Gastrocnemius medialis (tissue), 4 donors: ENCODE measurements at regions not wholly inside any gene's neighbourhood (a gene's known extent, or its start where the extent isn't known, plus 50 kb on each side); places are given as distances from the start of the nearest gene placed in this dataset.

Experiments
- ATAC-seq, 2 donors: fragments of 150-250 bp; one replicate each; pipeline ENCODE4 v1.9.1; 2016
- DNase-seq, 2 donors: peaks; one replicate each; pipeline ENCODE4 v3.0.0-alpha.2; 2019
- H3K27ac ChIP-seq, 4 donors: fragments of 200-600 bp; sonication (generic); 1 replicate in 1 of 4; 2 replicates in 3 of 4; pipeline ENCODE4 v1.5.1; 2016 to 2018; ENCODE audit warnings: mild to moderate bottlenecking in 2 of 4, moderate library complexity in 1 of 4
- H3K27me3 ChIP-seq, 3 donors: fragments of 200-600 bp; sonication (generic) in 2 of 3; 1 replicate in 1 of 3; 2 replicates in 2 of 3; pipeline versions ENCODE4 v1.5.1 to v1.6.0; 2016 to 2019; ENCODE audit warnings: mild to moderate bottlenecking in 1 of 3, moderate library complexity in 1 of 3
- H3K36me3 ChIP-seq, 2 donors: fragments of 200-600 bp; sonication (generic) in 1 of 2; one replicate each; pipeline ENCODE4 v1.5.1; 2017 to 2018
- H3K4me1 ChIP-seq, 2 donors: fragments of 200-600 bp; sonication (generic) in 1 of 2; one replicate each; pipeline ENCODE4 v1.5.1; 2016 to 2017; ENCODE audit warnings: mild to moderate bottlenecking in 2 of 2
- H3K4me3 ChIP-seq, 4 donors: fragments of 200-600 bp; sonication (generic) in 3 of 4; 1 replicate in 1 of 4; 2 replicates in 3 of 4; pipeline ENCODE4 v1.5.1; 2016 to 2019; ENCODE audit warnings: mild to moderate bottlenecking in 2 of 4
- H3K9me3 ChIP-seq, 3 donors: fragments of 200-600 bp; sonication (generic) in 2 of 3; 1 replicate in 1 of 3; 2 replicates in 2 of 3; pipeline ENCODE4 v1.5.1; 2016 to 2019
- POLR2A ChIP-seq, 2 donors: fragments of 450-650 bp; IDR thresholded peaks; one replicate each; pipeline ENCODE4 v1.6.1; 2017; ENCODE audit warnings: antibody characterized with exemption in 2 of 2, mild to moderate bottlenecking in 2 of 2, moderate library complexity in 2 of 2
- in situ Hi-C, 4 donors: fragments of 200-750 bp; cut with MboI; loops; one replicate each; pipeline versions ENCODE4 v1.15.0 to v1.8.0; 2017; ENCODE audit warnings: low sequenced_read_pairs in 4 of 4
- intact Hi-C: fragments of 100-400 bp; cut with DNase I; formaldehyde crosslinking; loops from one replicate; pipeline ENCODE4 v1.15.1; 2023; ENCODE audit warnings: low total_unique reads
- TF ChIP-seq, protein P1 (sequence below), 5 experiments: fragments of 450-650 bp in 3 of 5; fragments of 200-600 bp in 2 of 5; sonication (generic) in 2 of 5; IDR thresholded peaks in 4 of 5; conservative IDR thresholded peaks in 1 of 5; 1 replicate in 4 of 5; 2 replicates in 1 of 5; pipeline ENCODE4 v1.5.1; 2016 to 2019; ENCODE audit warnings: antibody characterized with exemption in 5 of 5, mild to moderate bottlenecking in 3 of 5, moderate library complexity in 3 of 5

DNA sequence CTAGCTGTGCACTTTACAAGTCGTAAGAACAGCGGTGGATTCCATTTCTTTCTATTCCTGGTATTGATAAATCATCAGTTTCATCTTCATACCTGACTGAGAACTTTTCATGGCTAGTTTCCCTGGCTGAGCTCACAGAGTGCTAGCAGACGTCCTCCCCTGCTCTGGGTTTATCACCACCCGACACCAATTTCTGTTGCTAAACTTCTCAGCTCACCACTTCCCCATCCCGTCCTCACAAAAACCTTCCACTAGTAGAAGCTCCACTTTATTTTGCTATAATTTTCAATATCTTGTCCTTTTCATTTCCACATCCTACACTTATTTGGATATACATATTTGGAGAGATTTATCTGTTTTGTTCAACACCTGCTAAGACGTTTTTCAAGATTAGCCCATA, 869.4 kb upstream of the FRG1 start:
- Histone ChIP-seq H3K36me3 (no peaks in the 10 kb centered on the region), H3K27me3 (no peaks in the 10 kb centered on the region), H3K9me3 (no peaks in the 10 kb centered on the region), H3K4me1 (no peaks in the 10 kb centered on the region), H3K27ac (no peak overlapping the region), H3K4me3 (no peak overlapping the region)
- in situ Hi-C loops (no loop called here), intact Hi-C loops (no loop called here)
- DNase-seq: no peak
- no peak for TF ChIP-seq POLR2A (IDR thresholded peaks at IDR 0.05)
- TF ChIP-seq, protein P1, sequence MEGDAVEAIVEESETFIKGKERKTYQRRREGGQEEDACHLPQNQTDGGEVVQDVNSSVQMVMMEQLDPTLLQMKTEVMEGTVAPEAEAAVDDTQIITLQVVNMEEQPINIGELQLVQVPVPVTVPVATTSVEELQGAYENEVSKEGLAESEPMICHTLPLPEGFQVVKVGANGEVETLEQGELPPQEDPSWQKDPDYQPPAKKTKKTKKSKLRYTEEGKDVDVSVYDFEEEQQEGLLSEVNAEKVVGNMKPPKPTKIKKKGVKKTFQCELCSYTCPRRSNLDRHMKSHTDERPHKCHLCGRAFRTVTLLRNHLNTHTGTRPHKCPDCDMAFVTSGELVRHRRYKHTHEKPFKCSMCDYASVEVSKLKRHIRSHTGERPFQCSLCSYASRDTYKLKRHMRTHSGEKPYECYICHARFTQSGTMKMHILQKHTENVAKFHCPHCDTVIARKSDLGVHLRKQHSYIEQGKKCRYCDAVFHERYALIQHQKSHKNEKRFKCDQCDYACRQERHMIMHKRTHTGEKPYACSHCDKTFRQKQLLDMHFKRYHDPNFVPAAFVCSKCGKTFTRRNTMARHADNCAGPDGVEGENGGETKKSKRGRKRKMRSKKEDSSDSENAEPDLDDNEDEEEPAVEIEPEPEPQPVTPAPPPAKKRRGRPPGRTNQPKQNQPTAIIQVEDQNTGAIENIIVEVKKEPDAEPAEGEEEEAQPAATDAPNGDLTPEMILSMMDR (IDR thresholded peaks at IDR 0.05 in 4 of 5, conservative IDR thresholded peaks at IDR 0.05 in 1 of 5): no peak
- no peak for ATAC-seq

DNA sequence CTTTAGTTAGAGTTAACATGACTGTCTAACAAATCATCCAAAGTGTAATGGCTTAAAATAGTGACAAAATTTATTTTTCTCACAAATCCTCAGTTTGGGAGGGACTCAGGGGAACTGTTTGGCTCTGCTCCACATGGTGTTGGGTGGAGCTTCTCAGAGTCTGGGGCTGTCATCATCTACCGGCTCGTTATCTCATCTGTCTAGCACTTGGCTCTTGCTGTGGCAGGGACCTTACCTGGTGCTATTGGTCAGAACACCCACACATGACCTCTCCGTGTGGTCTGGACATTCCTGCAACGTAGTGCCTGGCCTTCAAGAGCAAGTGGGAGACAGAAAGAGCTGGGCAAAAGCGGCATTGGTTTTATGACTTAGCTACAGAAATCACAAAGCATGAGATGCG, 866.9 kb upstream of the FRG1 start:
- Histone ChIP-seq H3K27ac (no peak overlapping the region), H3K27me3 (no peaks in the 10 kb centered on the region), H3K4me3 (no peak overlapping the region), H3K4me1 (no peaks in the 10 kb centered on the region), H3K9me3 (no peaks in the 10 kb centered on the region), H3K36me3 (no peaks in the 10 kb centered on the region)
- intact Hi-C loops: no loop called here
- ATAC-seq: no peak
- no peak for TF ChIP-seq POLR2A (IDR thresholded peaks at IDR 0.05)
- TF ChIP-seq, protein P1 (IDR thresholded peaks at IDR 0.05 in 4 of 5, conservative IDR thresholded peaks at IDR 0.05 in 1 of 5): no peak
- in situ Hi-C loops: no loop called here
- DNase-seq: no peak

DNA sequence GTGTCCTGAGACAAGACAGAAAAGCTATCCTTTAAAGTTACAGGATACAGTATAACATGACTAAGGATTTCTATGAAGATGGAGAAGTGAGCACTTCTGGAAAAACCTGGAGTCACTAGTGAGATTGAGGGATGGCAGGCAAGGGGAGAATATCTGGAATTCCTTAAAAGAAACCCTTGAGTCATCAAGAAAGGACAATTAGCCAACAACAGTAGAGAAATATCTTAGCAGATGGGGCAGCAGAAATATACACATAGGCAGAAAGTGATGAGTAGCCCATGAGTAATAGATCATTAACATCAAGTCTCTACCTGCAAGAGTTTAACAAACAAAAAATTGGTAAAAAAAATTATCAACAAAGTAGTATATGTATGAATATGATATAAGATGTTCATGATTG, 858.8 kb upstream of the FRG1 start:
- no peak for ATAC-seq
- TF ChIP-seq, protein P1 (IDR thresholded peaks at IDR 0.05 in 4 of 5, conservative IDR thresholded peaks at IDR 0.05 in 1 of 5): no peak
- no peak for TF ChIP-seq POLR2A (IDR thresholded peaks at IDR 0.05)
- Histone ChIP-seq H3K36me3 (no peaks in the 10 kb centered on the region), H3K4me3 (no peak overlapping the region), H3K4me1 (no peaks in the 10 kb centered on the region), H3K27ac (no peak overlapping the region), H3K27me3 (no peaks in the 10 kb centered on the region), H3K9me3 (no peaks in the 10 kb centered on the region)
- DNase-seq: no peak
- intact Hi-C loops (no loop called here), in situ Hi-C loops (no loop called here)

DNA sequence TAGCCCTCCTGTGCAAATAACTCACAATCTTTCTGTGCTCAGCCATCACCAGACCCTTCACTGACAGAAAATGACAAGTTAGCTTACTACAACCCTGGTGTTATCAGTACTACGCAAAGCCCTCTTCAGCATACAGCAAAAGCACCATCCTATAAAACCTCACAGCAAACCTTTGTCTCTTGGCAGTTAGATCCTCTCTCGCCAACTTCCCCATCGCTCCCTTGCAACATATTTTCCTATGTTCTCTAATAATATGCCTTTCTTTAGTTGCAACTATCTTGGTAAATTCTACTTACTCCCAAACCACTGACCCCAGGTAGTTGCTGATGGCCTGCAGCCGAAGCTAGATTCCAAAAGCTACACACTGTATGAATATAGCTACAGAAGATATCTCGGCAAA, 856.9 kb upstream of the FRG1 start:
- no peak overlapping the region for H3K27ac ChIP-seq
- intact Hi-C loops: no loop called here
- in situ Hi-C loops: no loop called here
- no peaks in the 10 kb centered on the region for H3K9me3 ChIP-seq
- no peak overlapping the region for H3K4me3 ChIP-seq
- H3K36me3 ChIP-seq: no peaks in the 10 kb centered on the region
- DNase-seq (no peak), ATAC-seq (no peak)
- no peak for TF ChIP-seq POLR2A (IDR thresholded peaks at IDR 0.05)
- TF ChIP-seq, protein P1 (IDR thresholded peaks at IDR 0.05 in 4 of 5, conservative IDR thresholded peaks at IDR 0.05 in 1 of 5): no peak
- H3K4me1 ChIP-seq: no peaks in the 10 kb centered on the region
- no peaks in the 10 kb centered on the region for H3K27me3 ChIP-seq

DNA sequence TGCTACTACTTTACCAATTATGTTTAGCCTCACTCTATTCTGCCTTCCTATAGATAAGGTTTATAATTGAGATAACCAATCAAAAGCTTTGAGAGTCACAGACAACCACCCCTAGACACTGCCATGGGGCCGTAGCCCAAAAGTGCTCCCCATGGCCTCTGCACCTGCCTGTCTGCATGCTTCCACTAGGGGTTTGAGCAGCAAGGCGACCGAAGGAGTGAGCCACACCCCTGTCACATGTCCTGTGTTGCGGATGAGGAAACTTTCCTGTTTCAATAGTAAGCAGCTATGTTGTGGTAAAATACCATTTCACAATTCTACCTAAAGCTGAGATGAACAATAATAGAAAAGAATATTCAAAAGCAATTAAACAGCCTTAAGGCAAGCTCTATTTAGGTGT, 856.0 kb upstream of the FRG1 start:
- Histone ChIP-seq H3K4me1 (no peaks in the 10 kb centered on the region), H3K27me3 (no peaks in the 10 kb centered on the region), H3K36me3 (no peaks in the 10 kb centered on the region), H3K4me3 (no peak overlapping the region), H3K27ac (no peak overlapping the region), H3K9me3 (no peaks in the 10 kb centered on the region)
- in situ Hi-C loops: no loop called here
- no peak for ATAC-seq
- DNase-seq: no peak
- TF ChIP-seq, protein P1 (IDR thresholded peaks at IDR 0.05 in 4 of 5, conservative IDR thresholded peaks at IDR 0.05 in 1 of 5): no peak
- no peak for TF ChIP-seq POLR2A (IDR thresholded peaks at IDR 0.05)
- intact Hi-C loops: loop anchor here (5.0 kb wide), 1 partner anchor 108 kb away; no protein-coding TSS in a partner anchor
